ENCODE measurements at regions not wholly inside any gene's neighbourhood (a gene's known extent, or its start where the extent isn't known, plus 50 kb on each side); places are given as distances from the start of the nearest gene placed in this dataset.
A peak's percentile ranks its signal among the peaks of the same experiment; 100 is the strongest.

- TF ChIP-seq, protein P1, sequence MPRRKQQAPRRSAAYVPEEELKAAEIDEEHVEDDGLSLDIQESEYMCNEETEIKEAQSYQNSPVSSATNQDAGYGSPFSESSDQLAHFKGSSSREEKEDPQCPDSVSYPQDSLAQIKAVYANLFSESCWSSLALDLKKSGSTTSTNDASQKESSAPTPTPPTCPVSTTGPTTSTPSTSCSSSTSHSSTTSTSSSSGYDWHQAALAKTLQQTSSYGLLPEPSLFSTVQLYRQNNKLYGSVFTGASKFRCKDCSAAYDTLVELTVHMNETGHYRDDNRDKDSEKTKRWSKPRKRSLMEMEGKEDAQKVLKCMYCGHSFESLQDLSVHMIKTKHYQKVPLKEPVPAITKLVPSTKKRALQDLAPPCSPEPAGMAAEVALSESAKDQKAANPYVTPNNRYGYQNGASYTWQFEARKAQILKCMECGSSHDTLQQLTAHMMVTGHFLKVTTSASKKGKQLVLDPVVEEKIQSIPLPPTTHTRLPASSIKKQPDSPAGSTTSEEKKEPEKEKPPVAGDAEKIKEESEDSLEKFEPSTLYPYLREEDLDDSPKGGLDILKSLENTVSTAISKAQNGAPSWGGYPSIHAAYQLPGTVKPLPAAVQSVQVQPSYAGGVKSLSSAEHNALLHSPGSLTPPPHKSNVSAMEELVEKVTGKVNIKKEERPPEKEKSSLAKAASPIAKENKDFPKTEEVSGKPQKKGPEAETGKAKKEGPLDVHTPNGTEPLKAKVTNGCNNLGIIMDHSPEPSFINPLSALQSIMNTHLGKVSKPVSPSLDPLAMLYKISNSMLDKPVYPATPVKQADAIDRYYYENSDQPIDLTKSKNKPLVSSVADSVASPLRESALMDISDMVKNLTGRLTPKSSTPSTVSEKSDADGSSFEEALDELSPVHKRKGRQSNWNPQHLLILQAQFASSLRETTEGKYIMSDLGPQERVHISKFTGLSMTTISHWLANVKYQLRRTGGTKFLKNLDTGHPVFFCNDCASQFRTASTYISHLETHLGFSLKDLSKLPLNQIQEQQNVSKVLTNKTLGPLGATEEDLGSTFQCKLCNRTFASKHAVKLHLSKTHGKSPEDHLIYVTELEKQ (CRISPR knock-in tag; IDR thresholded peaks at IDR 0.05): no peak; the same call in 1 of the 2 replicates
- TF ChIP-seq ZNF274 (IDR thresholded peaks at IDR 0.05; ENCODE audit: borderline replicate concordance, low read depth, low read length): no peak
- TF ChIP-seq, protein P2, sequence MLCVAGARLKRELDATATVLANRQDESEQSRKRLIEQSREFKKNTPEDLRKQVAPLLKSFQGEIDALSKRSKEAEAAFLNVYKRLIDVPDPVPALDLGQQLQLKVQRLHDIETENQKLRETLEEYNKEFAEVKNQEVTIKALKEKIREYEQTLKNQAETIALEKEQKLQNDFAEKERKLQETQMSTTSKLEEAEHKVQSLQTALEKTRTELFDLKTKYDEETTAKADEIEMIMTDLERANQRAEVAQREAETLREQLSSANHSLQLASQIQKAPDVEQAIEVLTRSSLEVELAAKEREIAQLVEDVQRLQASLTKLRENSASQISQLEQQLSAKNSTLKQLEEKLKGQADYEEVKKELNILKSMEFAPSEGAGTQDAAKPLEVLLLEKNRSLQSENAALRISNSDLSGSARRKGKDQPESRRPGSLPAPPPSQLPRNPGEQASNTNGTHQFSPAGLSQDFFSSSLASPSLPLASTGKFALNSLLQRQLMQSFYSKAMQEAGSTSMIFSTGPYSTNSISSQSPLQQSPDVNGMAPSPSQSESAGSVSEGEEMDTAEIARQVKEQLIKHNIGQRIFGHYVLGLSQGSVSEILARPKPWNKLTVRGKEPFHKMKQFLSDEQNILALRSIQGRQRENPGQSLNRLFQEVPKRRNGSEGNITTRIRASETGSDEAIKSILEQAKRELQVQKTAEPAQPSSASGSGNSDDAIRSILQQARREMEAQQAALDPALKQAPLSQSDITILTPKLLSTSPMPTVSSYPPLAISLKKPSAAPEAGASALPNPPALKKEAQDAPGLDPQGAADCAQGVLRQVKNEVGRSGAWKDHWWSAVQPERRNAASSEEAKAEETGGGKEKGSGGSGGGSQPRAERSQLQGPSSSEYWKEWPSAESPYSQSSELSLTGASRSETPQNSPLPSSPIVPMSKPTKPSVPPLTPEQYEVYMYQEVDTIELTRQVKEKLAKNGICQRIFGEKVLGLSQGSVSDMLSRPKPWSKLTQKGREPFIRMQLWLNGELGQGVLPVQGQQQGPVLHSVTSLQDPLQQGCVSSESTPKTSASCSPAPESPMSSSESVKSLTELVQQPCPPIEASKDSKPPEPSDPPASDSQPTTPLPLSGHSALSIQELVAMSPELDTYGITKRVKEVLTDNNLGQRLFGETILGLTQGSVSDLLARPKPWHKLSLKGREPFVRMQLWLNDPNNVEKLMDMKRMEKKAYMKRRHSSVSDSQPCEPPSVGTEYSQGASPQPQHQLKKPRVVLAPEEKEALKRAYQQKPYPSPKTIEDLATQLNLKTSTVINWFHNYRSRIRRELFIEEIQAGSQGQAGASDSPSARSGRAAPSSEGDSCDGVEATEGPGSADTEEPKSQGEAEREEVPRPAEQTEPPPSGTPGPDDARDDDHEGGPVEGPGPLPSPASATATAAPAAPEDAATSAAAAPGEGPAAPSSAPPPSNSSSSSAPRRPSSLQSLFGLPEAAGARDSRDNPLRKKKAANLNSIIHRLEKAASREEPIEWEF (CRISPR knock-in tag; IDR thresholded peaks at IDR 0.05): 0 out of 2 replicates have a peak, but pooled peaks have one; percentile 41
- TF ChIP-seq RNF2 (IDR thresholded peaks at IDR 0.05): no peak; the same call in 1 of the 2 replicates
- TF ChIP-seq PML (IDR thresholded peaks at IDR 0.05; ENCODE audit: low read length): no peak
- TF ChIP-seq, protein P3, sequence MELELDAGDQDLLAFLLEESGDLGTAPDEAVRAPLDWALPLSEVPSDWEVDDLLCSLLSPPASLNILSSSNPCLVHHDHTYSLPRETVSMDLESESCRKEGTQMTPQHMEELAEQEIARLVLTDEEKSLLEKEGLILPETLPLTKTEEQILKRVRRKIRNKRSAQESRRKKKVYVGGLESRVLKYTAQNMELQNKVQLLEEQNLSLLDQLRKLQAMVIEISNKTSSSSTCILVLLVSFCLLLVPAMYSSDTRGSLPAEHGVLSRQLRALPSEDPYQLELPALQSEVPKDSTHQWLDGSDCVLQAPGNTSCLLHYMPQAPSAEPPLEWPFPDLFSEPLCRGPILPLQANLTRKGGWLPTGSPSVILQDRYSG (tag; conservative IDR thresholded peaks at IDR 0.05; ENCODE audit: low read depth): no peak
- TF ChIP-seq HDAC6 (IDR thresholded peaks at IDR 0.05; ENCODE audit: low read depth, low read length): no peak
- TF ChIP-seq, protein P4, sequence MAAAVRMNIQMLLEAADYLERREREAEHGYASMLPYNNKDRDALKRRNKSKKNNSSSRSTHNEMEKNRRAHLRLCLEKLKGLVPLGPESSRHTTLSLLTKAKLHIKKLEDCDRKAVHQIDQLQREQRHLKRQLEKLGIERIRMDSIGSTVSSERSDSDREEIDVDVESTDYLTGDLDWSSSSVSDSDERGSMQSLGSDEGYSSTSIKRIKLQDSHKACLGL (CRISPR knock-in tag; IDR thresholded peaks at IDR 0.05; ENCODE audit: borderline replicate concordance, poor library complexity, severe bottlenecking): no peak
- no peak for TF ChIP-seq FOXJ2 (tag; IDR thresholded peaks at IDR 0.05)
- TF ChIP-seq TBP (optimal IDR thresholded peaks at IDR 0.05; ENCODE audit: low read depth, low read length): peak; percentile 14
- TF ChIP-seq CREB1 (IDR thresholded peaks at IDR 0.05): no peak
- TF ChIP-seq CREB1 (CRISPR knock-in tag; IDR thresholded peaks at IDR 0.05): no peak
- TF ChIP-seq HLTF (IDR thresholded peaks at IDR 0.05): no peak
- TF ChIP-seq KLF10 (CRISPR knock-in tag; IDR thresholded peaks at IDR 0.05): no peak
- TF ChIP-seq DNMT1 (IDR thresholded peaks at IDR 0.05): no peak
- no peak for TF ChIP-seq CCNT2 (IDR thresholded peaks at IDR 0.05; ENCODE audit: borderline replicate concordance, extremely low read depth, insufficient read length, low read depth, low read length)
- no peak for TF ChIP-seq KHSRP (IDR thresholded peaks at IDR 0.05)
- TF ChIP-seq ELF1 (tag; IDR thresholded peaks at IDR 0.05): no peak
- no peak for TF ChIP-seq PTTG1 (tag; IDR thresholded peaks at IDR 0.05; ENCODE audit: low read depth)
These were observed 304.4 kb upstream of the LYZL1 start (continued) for GRCh38 chr10:28984431-28984830.
